Activated gamma-delta T cell (primary cell): ENCODE measurements at regions not wholly inside any gene's neighbourhood (a gene's known extent, or its start where the extent isn't known, plus 50 kb on each side); places are given as distances from the start of the nearest gene placed in this dataset.
"Not testable (repeated sequence)": the region's sequence is repeated elsewhere in the genome, so short reads cannot be mapped to it uniquely, and the experiment has no call there.

Source experiments
- DNase-seq: peaks from one replicate; lab custom pipeline; 2025; lab: John Stamatoyannopoulos, UW

- DNase-seq, result no peak
Observed at GRCh38 chr3:77707281-77707680, 667.4 kb downstream of the ROBO2 start.

GRCh38 chr3:77709155-77709554, 669.3 kb downstream of the ROBO2 start:
- no peak for DNase-seq

GRCh38 chr3:77718311-77718710, 678.4 kb downstream of the ROBO2 start:
- DNase-seq, result no peak

GRCh38 chr3:77720460-77720971, 680.6 kb downstream of the ROBO2 start:
- no peak for DNase-seq

- no peak for DNase-seq
Observed at GRCh38 chr3:77726517-77726916, 686.6 kb downstream of the ROBO2 start.

- no peak for DNase-seq
Observed at GRCh38 chr3:77746048-77746447, 706.1 kb downstream of the ROBO2 start.

GRCh38 chr3:77746892-77747291, 707.0 kb downstream of the ROBO2 start:
- no peak for DNase-seq

GRCh38 chr3:77756397-77756975, 716.6 kb downstream of the ROBO2 start:
- not testable (repeated sequence) for DNase-seq

- no peak for DNase-seq
Observed at GRCh38 chr3:77772459-77772858, 732.6 kb downstream of the ROBO2 start.

GRCh38 chr3:77773084-77773483, 733.2 kb downstream of the ROBO2 start:
- no peak for DNase-seq

GRCh38 chr3:77780278-77780996, 740.5 kb downstream of the ROBO2 start:
- DNase-seq, result no peak

GRCh38 chr3:77786216-77786615, 746.3 kb downstream of the ROBO2 start:
- no peak for DNase-seq

- DNase-seq, result no peak
Observed at GRCh38 chr3:77795013-77795412, 755.1 kb downstream of the ROBO2 start.

- DNase-seq, result no peak
Observed at GRCh38 chr3:77799278-77799677, 759.4 kb downstream of the ROBO2 start.

- DNase-seq, result no peak
Observed at GRCh38 chr3:77800893-77801292, 761.0 kb downstream of the ROBO2 start.

- no peak for DNase-seq
Observed at GRCh38 chr3:77807312-77807711, 767.4 kb downstream of the ROBO2 start.

- DNase-seq, result no peak
Observed at GRCh38 chr3:77814845-77815244, 774.9 kb downstream of the ROBO2 start.

- no peak for DNase-seq
Observed at GRCh38 chr3:77815467-77815866, 775.6 kb downstream of the ROBO2 start.

GRCh38 chr3:77816366-77816765, 776.5 kb downstream of the ROBO2 start:
- no peak for DNase-seq

- no peak for DNase-seq
Observed at GRCh38 chr3:77825001-77825827, 785.3 kb downstream of the ROBO2 start.

GRCh38 chr3:77835921-77836320, 796.0 kb downstream of the ROBO2 start:
- no peak for DNase-seq

GRCh38 chr3:77837456-77838025, 797.6 kb downstream of the ROBO2 start:
- DNase-seq, result no peak
